Smooth muscle cell (in vitro differentiated cells): ENCODE measurements at regions not wholly inside any gene's neighbourhood (a gene's known extent, or its start where the extent isn't known, plus 50 kb on each side); places are given as distances from the start of the nearest gene placed in this dataset.

ENCODE experiments used
- DNase-seq: peaks from one replicate; lab custom pipeline; 2025; ENCODE audit not compliant: unreplicated experiment; lab: John Stamatoyannopoulos, UW
- H2AFZ ChIP-seq: fragments of 200-600 bp; sonication (generic); 2 replicates; pipeline ENCODE4 v1.6.0; 2016; ENCODE audit warnings: antibody characterized with exemption, low read depth, mild to moderate bottlenecking
- H3F3A ChIP-seq: fragments of 200-600 bp; sonication (generic); 2 replicates; pipeline ENCODE4 v1.6.0; 2017; ENCODE audit warnings: antibody characterized with exemption, low read depth
- H3K27ac ChIP-seq: fragments of 200-600 bp; sonication (generic); 2 replicates; pipeline ENCODE4 v1.5.1; 2016; ENCODE audit warnings: low read depth, mild to moderate bottlenecking
- H3K27me3 ChIP-seq: fragments of 200-600 bp; sonication (generic); 2 replicates; pipeline ENCODE4 v1.6.1; 2016; ENCODE audit warnings: low read depth, mild to moderate bottlenecking
- H3K36me3 ChIP-seq: fragments of 200-600 bp; sonication (generic); 2 replicates; pipeline ENCODE4 v1.5.1; 2016; ENCODE audit warnings: low read depth
- H3K4me1 ChIP-seq: fragments of 200-600 bp; sonication (generic); 2 replicates; pipeline ENCODE4 v1.5.1; 2016; ENCODE audit warnings: low read depth
- H3K4me2 ChIP-seq: fragments of 200-600 bp; sonication (generic); 2 replicates; pipeline ENCODE4 v1.6.0; 2016; ENCODE audit warnings: mild to moderate bottlenecking
- H3K4me3 ChIP-seq: fragments of 200-600 bp; sonication (generic); 2 replicates; pipeline ENCODE4 v1.5.1; 2016; ENCODE audit warnings: mild to moderate bottlenecking
- H3K79me2 ChIP-seq: fragments of 200-600 bp; sonication (generic); 2 replicates; pipeline ENCODE4 v1.6.0; 2016; ENCODE audit warnings: low read depth, mild to moderate bottlenecking
- H3K9ac ChIP-seq: fragments of 200-600 bp; sonication (generic); 2 replicates; pipeline ENCODE4 v1.6.0; 2016; ENCODE audit warnings: low read depth
- H3K9me3 ChIP-seq: fragments of 200-600 bp; sonication (generic); replicated peaks from 2 replicates; pipeline ENCODE4 v1.5.1; 2016; ENCODE audit warnings: low read depth
- H4K20me1 ChIP-seq: fragments of 200-600 bp; sonication (generic); 2 replicates; pipeline ENCODE4 v1.6.0; 2016; ENCODE audit warnings: low read depth
- CTCF ChIP-seq: fragments of 200-600 bp; sonication (generic); IDR thresholded peaks from 2 replicates; pipeline ENCODE4 v1.5.1; 2017; ENCODE audit warnings: borderline replicate concordance, mild to moderate bottlenecking, antibody characterized with exemption; ENCODE audit not compliant: insufficient read depth, poor library complexity, severe bottlenecking
- WGBS: methylation state at CpG from one replicate; pipeline ENCODE4 v1.1.7; 2016; ENCODE audit warnings: low lambda C conversion rate; 5-methylcytosine and 5-hydroxymethylcytosine counted together

- Histone ChIP-seq H3K27me3 (peaks cover 67% of the 10 kb centered on the region), H3F3A (no peaks in the 10 kb centered on the region), H3K36me3 (no peaks in the 10 kb centered on the region), H2AFZ (no peak overlapping the region), H3K4me1 (peaks cover 11% of the 10 kb centered on the region), H3K4me2 (no peak overlapping the region), H3K9ac (no peak overlapping the region), H4K20me1 (no peaks in the 10 kb centered on the region), H3K79me2 (no peaks in the 10 kb centered on the region), H3K9me3 (no peaks in the 10 kb centered on the region), H3K27ac (no peak overlapping the region), H3K4me3 (no peak overlapping the region)
- TF ChIP-seq CTCF, result no peak
- WGBS, result 95% methylated on average over 2 of the region's 2 CpGs
- no peak for DNase-seq
Observed at GRCh38 chr2:45172760-45173392, 163.6 kb upstream of the SIX2 start.

GRCh38 chr2:45172142-45172541 lies 162.9 kb upstream of the SIX2 start:
- no peaks in the 10 kb centered on the region for H3K36me3 ChIP-seq
- H3K4me3 ChIP-seq, result no peak overlapping the region
- no peak for DNase-seq
- no peaks in the 10 kb centered on the region for H3F3A ChIP-seq
- no peak overlapping the region for H3K9ac ChIP-seq
- 79% methylated on average over 1 of the region's 1 CpG for WGBS
- no peak for TF ChIP-seq CTCF
- no peaks in the 10 kb centered on the region for H3K79me2 ChIP-seq
- H2AFZ ChIP-seq, result no peak overlapping the region
- H3K27ac ChIP-seq, result no peak overlapping the region
- H3K27me3 ChIP-seq, result peaks cover 74% of the 10 kb centered on the region
- peaks cover 11% of the 10 kb centered on the region for H3K4me1 ChIP-seq
- H3K4me2 ChIP-seq, result no peak overlapping the region
- no peaks in the 10 kb centered on the region for H3K9me3 ChIP-seq
- H4K20me1 ChIP-seq, result no peaks in the 10 kb centered on the region

- Histone ChIP-seq H3K9me3 (no peaks in the 10 kb centered on the region), H3K4me2 (no peak overlapping the region), H3K36me3 (no peaks in the 10 kb centered on the region), H3K27ac (no peak overlapping the region), H3F3A (no peaks in the 10 kb centered on the region), H3K4me3 (no peak overlapping the region), H3K27me3 (peaks cover 85% of the 10 kb centered on the region), H3K4me1 (peaks cover 17% of the 10 kb centered on the region), H3K79me2 (no peaks in the 10 kb centered on the region), H4K20me1 (no peaks in the 10 kb centered on the region), H3K9ac (no peak overlapping the region), H2AFZ (no peak overlapping the region)
- no peak for DNase-seq
- 47% methylated on average over 6 of the region's 6 CpGs for WGBS
- TF ChIP-seq CTCF, result no peak
Observed at GRCh38 chr2:45171136-45171501, 161.9 kb upstream of the SIX2 start.
